ENCODE measurements at regions not wholly inside any gene's neighbourhood (a gene's known extent, or its start where the extent isn't known, plus 50 kb on each side); places are given as distances from the start of the nearest gene placed in this dataset.

DNA sequence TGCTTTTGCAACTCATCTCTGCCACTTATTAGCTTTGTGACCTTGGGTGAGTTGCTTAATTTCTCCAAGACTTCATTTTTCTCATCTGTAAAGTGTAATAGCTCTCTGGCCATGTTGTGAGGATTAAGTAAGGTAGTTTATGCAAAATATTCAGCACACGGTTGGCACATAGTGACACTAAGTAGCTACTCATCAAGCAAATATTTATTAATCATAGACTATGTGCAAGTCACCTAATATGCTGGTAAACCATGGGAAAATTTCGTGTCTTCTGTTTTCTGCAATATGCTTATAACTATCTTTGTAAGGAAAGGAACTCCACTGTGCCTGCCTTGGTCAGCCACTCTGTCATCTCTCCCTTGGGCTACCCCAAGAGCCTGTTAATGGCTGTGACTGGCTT, 50.3 kb upstream of the EGR2 start:
- H3K27me3 Mint-ChIP-seq: peaks cover 1% of the 10 kb centered on the region
- H3K9me3 Mint-ChIP-seq (ENCODE audit: insufficient read depth): no peaks in the 10 kb centered on the region
- Histone ChIP-seq H3K36me3 (replicated peaks in 1 of 2; ENCODE audit: control extremely low read depth in 1 of 2, control insufficient read depth in 1 of 2, extremely low read depth in 1 of 2, insufficient read depth in 2 of 2, low read length in 1 of 2) (no peaks in the 10 kb centered on the region), H3K4me1 (ENCODE audit: control insufficient read depth in 2 of 2, insufficient read depth in 2 of 2, low read length in 2 of 2) (no peaks in the 10 kb centered on the region), H3K9ac (ENCODE audit: low read length) (no peak overlapping the region), H3K27me3 (replicated peaks in 1 of 4; ENCODE audit: control extremely low read depth in 1 of 4, control insufficient read depth in 3 of 4, insufficient read depth in 4 of 4, low read length in 3 of 4) (peaks cover 0 to 5% (median 0%) of the 10 kb centered on the region in 4 experiments), H4K20me1 (ENCODE audit: control insufficient read depth, insufficient read depth, low read length, poor library complexity, severe bottlenecking) (no peaks in the 10 kb centered on the region), H3K4me3 (ENCODE audit: control extremely low read depth in 1 of 5, extremely low read depth in 1 of 5, insufficient read depth in 1 of 5, low read depth in 2 of 5, low read length in 4 of 5) (no peak overlapping the region), H3K27ac (ENCODE audit: low read length in 2 of 2) (no peak overlapping the region), H3K79me2 (ENCODE audit: control insufficient read depth, insufficient read depth, low read length) (no peaks in the 10 kb centered on the region), H3K4me2 (replicated peaks; ENCODE audit: low read depth, low read length, poor library complexity, severe bottlenecking) (no peak overlapping the region), H3K9me3 (ENCODE audit: control extremely low read depth in 1 of 3, control insufficient read depth in 2 of 3, insufficient read depth in 1 of 3, low read length in 2 of 3) (no peaks in the 10 kb centered on the region), H2AFZ (ENCODE audit: insufficient read depth, low read depth, low read length, poor library complexity, severe bottlenecking) (no peak overlapping the region)
- intact Hi-C loops (cut with micrococcal nuclease): no loop called here
- no peak overlapping the region for H3K27ac Mint-ChIP-seq
- no CpG with 5 or more reads among the region's 2 CpGs for WGBS (ENCODE audit: insufficient coverage)
- H3K4me3 Mint-ChIP-seq: no peak overlapping the region
- H3K4me1 Mint-ChIP-seq: no peaks in the 10 kb centered on the region
- ChIA-PET POLR2A (no interaction called here), CTCF (interaction anchor here (1.4 kb wide), 1 partner anchor 854 kb away, joined by 3 read pairs; no protein-coding TSS in a partner anchor)
- DNase-seq (no peak), ATAC-seq (ENCODE audit: low read depth) (no peak)
- TF ChIP-seq, protein P1, sequence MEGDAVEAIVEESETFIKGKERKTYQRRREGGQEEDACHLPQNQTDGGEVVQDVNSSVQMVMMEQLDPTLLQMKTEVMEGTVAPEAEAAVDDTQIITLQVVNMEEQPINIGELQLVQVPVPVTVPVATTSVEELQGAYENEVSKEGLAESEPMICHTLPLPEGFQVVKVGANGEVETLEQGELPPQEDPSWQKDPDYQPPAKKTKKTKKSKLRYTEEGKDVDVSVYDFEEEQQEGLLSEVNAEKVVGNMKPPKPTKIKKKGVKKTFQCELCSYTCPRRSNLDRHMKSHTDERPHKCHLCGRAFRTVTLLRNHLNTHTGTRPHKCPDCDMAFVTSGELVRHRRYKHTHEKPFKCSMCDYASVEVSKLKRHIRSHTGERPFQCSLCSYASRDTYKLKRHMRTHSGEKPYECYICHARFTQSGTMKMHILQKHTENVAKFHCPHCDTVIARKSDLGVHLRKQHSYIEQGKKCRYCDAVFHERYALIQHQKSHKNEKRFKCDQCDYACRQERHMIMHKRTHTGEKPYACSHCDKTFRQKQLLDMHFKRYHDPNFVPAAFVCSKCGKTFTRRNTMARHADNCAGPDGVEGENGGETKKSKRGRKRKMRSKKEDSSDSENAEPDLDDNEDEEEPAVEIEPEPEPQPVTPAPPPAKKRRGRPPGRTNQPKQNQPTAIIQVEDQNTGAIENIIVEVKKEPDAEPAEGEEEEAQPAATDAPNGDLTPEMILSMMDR (IDR thresholded peaks at IDR 0.05): no peak
- TF ChIP-seq EZH2 (IDR thresholded peaks at IDR 0.05; ENCODE audit: borderline replicate concordance, insufficient read depth, low read depth, low read length, poor library complexity, severe bottlenecking): no peak

Measured in B cell (primary cell).